ENCODE measurements at regions not wholly inside any gene's neighbourhood (a gene's known extent, or its start where the extent isn't known, plus 50 kb on each side); places are given as distances from the start of the nearest gene placed in this dataset.

DNA sequence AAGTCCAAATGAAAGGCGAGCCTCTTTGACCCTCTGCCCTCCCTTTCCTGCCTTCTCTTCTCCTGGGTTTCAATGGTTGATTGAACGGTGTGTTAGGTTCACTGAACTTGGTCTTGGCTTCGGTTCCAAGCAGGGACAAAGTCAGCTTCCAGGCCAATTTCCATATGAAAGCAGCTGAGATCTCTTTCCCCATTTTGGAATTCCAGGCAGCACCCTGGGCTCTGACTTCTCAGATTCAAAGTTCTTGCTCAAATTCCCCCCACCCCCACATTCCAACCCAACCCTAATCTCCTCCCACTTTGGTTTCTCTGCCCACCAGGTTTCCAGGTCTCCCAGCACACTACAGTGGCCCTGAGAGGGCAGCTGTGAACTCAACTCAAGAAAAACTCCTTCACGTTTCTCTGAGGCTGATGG lies 231.0 kb downstream of the INSIG2 start:
- DNase-seq (no peak), ATAC-seq (replicated peaks) (no peak)
- Mint-ChIP-seq H3K27me3 (peaks cover 29 to 35% of the 10 kb centered on the region in 2 donors), H3K4me1 (no peaks in the 10 kb centered on the region), H3K4me3 (no peak overlapping the region), H3K9me3 (peaks cover 6 to 8% of the 10 kb centered on the region in 2 donors), H3K27ac (no peak overlapping the region), H3K36me3 (no peaks in the 10 kb centered on the region)

GRCh38 chr2:118315606-118316005 lies 227.3 kb downstream of the INSIG2 start:
- DNase-seq, result no peak

DNA sequence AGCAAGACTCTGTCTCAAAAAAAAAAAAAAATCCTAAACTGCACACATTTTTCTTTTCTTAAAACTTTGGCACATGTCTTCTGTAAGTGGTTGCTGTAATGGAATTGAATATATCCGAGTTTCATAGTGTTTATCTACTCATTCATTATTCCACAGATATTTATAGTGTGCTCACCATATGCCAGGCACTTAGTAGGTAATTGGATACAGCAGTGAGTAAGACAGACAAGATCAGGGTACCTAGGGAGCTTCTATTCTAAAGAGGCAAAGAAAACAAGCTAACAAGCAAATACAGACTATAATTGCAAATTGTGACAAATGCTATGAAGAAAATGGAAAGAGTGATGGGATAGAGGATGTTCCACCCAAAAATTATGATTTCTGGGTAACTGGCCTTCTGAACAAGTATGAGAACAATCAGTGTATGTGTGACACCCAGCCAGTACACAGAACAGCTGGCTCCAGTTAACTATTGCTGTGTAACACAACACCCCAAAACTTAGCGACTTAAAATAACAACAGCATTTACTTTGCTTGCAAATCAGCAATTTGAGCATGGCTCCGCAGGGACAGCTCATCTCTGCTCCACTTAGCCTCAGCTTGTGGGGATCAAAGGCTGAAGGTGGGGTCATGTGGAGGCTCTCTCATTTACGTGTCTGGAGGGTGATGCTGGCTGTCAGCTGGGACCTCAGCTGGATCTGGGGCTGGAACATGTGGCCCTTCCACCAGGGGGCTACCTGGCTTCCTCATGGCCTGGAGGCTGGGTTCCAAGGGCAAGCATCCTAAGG lies 224.9 kb downstream of the INSIG2 start:
- Mint-ChIP-seq H3K4me1 (peaks cover 3 to 6% of the 10 kb centered on the region in 2 donors), H3K4me3 (no peak overlapping the region), H3K27me3 (peaks cover 38 to 52% of the 10 kb centered on the region in 2 donors), H3K9me3 (peaks cover 0 to 4% of the 10 kb centered on the region in 2 donors), H3K27ac (no peak overlapping the region), H3K36me3 (no peaks in the 10 kb centered on the region)
- ATAC-seq (replicated peaks), result no peak
- DNase-seq, result no peak

More at GRCh38 chr2:118315606-118316005, 227.3 kb downstream of the INSIG2 start:
- ATAC-seq (replicated peaks), result no peak
- peaks cover 2 to 5% of the 10 kb centered on the region in 2 donors for H3K4me1 Mint-ChIP-seq
- no peak overlapping the region for H3K27ac Mint-ChIP-seq
- H3K4me3 Mint-ChIP-seq, result no peak overlapping the region
- peaks cover 38 to 43% of the 10 kb centered on the region in 2 donors for H3K27me3 Mint-ChIP-seq
- no peaks in the 10 kb centered on the region for H3K36me3 Mint-ChIP-seq
- peaks cover 0 to 4% of the 10 kb centered on the region in 2 donors for H3K9me3 Mint-ChIP-seq

- no peaks in the 10 kb centered on the region for H3K36me3 Mint-ChIP-seq
These were observed 222.6 kb downstream of the INSIG2 start for GRCh38 chr2:118310681-118311429.

GRCh38 chr2:118309946-118310680 lies 221.8 kb downstream of the INSIG2 start:
- DNase-seq (peak; percentile 26), ATAC-seq (replicated peaks) (peak; percentile 66 to 72)
- H3K4me1 Mint-ChIP-seq, result peaks cover 3 to 6% of the 10 kb centered on the region in 2 donors
- H3K27me3 Mint-ChIP-seq, result peaks cover 45 to 63% of the 10 kb centered on the region in 2 donors
- no peaks in the 10 kb centered on the region for H3K36me3 Mint-ChIP-seq
- H3K4me3 Mint-ChIP-seq, result peak overlapping the region; percentile 76 to 77
- peaks cover 0 to 1% of the 10 kb centered on the region in 2 donors for H3K9me3 Mint-ChIP-seq
- H3K27ac Mint-ChIP-seq, result peak overlapping the region; percentile 71

More at GRCh38 chr2:118310681-118311429, 222.6 kb downstream of the INSIG2 start:
- peaks cover 45 to 65% of the 10 kb centered on the region in 2 donors for H3K27me3 Mint-ChIP-seq
- peaks cover 3 to 6% of the 10 kb centered on the region in 2 donors for H3K4me1 Mint-ChIP-seq
- peak overlapping the region; percentile 76 to 77 for H3K4me3 Mint-ChIP-seq
- DNase-seq, result no peak
- H3K9me3 Mint-ChIP-seq, result peaks cover 0 to 2% of the 10 kb centered on the region in 2 donors
- H3K27ac Mint-ChIP-seq, result peak overlapping the region; percentile 71
- ATAC-seq (replicated peaks), result no peak

- DNase-seq, result no peak
- ATAC-seq (replicated peaks), result no peak
- Mint-ChIP-seq H3K4me3 (peak overlapping the region; percentile 76 to 77), H3K27me3 (peaks cover 42 to 61% of the 10 kb centered on the region in 2 donors), H3K9me3 (no peaks in the 10 kb centered on the region), H3K27ac (no peak overlapping the region), H3K4me1 (peaks cover 3 to 6% of the 10 kb centered on the region in 2 donors), H3K36me3 (no peaks in the 10 kb centered on the region)
These were observed 221.1 kb downstream of the INSIG2 start for GRCh38 chr2:118309257-118309945.

GRCh38 chr2:118307864-118308263 lies 219.6 kb downstream of the INSIG2 start:
- no peak overlapping the region for H3K4me3 Mint-ChIP-seq
- ATAC-seq (replicated peaks), result no peak
- peaks cover 41 to 49% of the 10 kb centered on the region in 2 donors for H3K27me3 Mint-ChIP-seq
- no peak overlapping the region for H3K27ac Mint-ChIP-seq
- DNase-seq, result no peak
- H3K9me3 Mint-ChIP-seq, result no peaks in the 10 kb centered on the region
- no peaks in the 10 kb centered on the region for H3K36me3 Mint-ChIP-seq
- H3K4me1 Mint-ChIP-seq, result peaks cover 3 to 6% of the 10 kb centered on the region in 2 donors

DNA sequence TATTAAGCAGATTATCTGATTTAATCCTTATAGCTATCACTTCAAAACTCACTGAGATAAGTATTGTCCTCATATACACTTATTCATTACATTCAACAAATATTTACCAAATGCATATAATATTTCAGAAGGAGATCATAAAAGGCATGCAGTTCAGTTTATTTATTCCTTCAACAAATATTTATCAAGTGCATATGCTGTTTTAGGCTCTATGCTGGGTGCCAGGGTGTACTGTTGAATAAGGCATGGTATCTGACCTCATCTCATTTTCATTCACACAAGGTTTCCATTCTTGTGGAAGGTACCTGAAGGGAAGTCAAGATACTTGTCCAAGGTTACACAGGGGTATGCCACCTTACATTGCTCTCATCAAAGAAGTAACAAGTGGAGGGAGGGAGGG lies 213.0 kb downstream of the INSIG2 start:
- H3K4me1 Mint-ChIP-seq, result no peaks in the 10 kb centered on the region
- H3K27me3 Mint-ChIP-seq, result peaks cover 17 to 32% of the 10 kb centered on the region in 2 donors
- ATAC-seq (replicated peaks) (no peak), DNase-seq (no peak)
- no peak overlapping the region for H3K27ac Mint-ChIP-seq
- H3K9me3 Mint-ChIP-seq, result peaks cover 0 to 7% of the 10 kb centered on the region in 2 donors
- H3K36me3 Mint-ChIP-seq, result no peaks in the 10 kb centered on the region
- no peak overlapping the region for H3K4me3 Mint-ChIP-seq

DNA sequence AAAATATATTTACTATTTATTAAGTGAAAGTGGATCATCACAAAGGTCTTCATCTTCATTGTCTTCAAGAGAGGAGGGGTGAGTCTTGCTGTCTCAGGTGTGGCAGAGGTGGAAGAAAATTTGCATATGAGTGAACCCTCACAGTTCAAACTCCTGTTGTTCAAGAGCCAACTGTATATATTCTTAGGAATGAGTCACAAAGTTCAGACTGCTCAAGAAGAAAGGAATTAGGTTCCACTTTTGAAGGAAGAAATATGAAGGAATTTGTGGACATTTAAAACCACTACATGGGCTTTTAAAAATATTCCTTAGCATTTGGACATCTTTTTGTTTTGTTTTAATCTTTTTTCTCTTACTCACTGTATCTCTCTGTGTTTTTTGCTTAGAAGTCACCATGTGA lies 212.6 kb downstream of the INSIG2 start:
- Mint-ChIP-seq H3K9me3 (peaks cover 0 to 7% of the 10 kb centered on the region in 2 donors), H3K4me3 (no peak overlapping the region), H3K27me3 (peaks cover 19 to 36% of the 10 kb centered on the region in 2 donors), H3K4me1 (no peaks in the 10 kb centered on the region), H3K27ac (no peak overlapping the region), H3K36me3 (no peaks in the 10 kb centered on the region)
- DNase-seq (no peak), ATAC-seq (replicated peaks) (no peak)

DNA sequence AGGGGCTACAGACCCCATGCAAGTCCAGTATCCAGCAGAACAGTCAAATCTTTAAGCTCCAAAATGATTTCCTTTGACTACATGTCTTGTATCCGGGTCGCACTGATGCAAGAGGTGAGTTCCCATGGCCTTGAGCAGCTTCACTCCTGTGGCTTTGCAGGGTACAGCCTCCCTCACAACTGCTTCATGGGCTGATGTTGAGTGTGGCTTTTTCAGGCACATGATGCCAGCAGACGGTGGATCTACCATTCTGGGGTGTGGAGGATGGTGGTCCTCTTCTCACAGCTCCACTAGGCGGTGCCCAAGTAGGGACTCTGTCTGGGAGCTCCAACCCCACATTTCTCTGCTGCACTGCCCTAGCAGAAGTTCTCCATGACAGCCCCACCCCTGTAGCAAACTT lies 208.4 kb downstream of the INSIG2 start:
- Mint-ChIP-seq H3K4me3 (no peak overlapping the region), H3K36me3 (no peaks in the 10 kb centered on the region), H3K27ac (no peak overlapping the region), H3K4me1 (no peaks in the 10 kb centered on the region), H3K27me3 (peaks cover 30 to 43% of the 10 kb centered on the region in 2 donors), H3K9me3 (peaks cover 0 to 7% of the 10 kb centered on the region in 2 donors)
- DNase-seq (no peak), ATAC-seq (replicated peaks) (no peak)

DNA sequence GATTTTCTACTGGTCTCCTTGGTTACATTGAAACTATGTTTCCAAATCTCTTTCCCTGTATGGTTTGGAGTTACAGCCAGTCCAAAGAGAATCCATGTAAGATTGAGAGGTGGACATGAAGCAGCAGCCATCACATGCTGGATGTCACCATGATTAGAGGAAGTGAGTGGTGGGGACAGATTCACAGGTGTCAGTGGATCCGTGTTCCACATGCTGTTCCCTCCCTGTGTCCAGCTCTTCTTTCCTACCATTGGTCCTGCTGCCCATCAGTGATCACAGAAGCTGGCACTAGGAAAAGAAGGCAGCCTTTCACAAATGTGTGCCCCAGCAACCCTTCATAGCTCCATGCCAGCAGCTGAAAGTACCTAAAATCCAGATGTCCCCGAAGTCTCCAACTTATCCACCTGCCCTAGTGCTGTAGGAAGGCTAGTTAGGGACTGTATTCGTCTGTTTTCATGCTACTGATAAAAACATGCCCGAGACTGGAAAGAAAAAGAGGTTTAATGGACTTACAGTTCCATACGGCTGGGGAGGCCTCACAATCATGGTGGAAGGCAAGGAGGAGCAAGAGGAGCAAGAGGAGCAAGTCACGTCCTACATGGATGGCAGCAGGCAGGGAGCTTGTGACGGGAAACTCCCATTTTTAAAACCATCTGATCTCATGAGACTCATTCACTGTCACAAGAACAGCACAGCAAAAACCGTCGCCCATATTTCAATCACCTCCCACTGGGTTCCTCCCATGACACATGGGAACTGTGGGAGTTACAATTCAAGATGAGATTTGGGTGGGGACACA lies 207.5 kb downstream of the INSIG2 start:
- Mint-ChIP-seq H3K27ac (no peak overlapping the region), H3K4me1 (no peaks in the 10 kb centered on the region), H3K9me3 (peaks cover 0 to 7% of the 10 kb centered on the region in 2 donors), H3K36me3 (no peaks in the 10 kb centered on the region), H3K27me3 (peaks cover 30 to 49% of the 10 kb centered on the region in 2 donors), H3K4me3 (no peak overlapping the region)
- DNase-seq (no peak), ATAC-seq (replicated peaks) (no peak)

DNA sequence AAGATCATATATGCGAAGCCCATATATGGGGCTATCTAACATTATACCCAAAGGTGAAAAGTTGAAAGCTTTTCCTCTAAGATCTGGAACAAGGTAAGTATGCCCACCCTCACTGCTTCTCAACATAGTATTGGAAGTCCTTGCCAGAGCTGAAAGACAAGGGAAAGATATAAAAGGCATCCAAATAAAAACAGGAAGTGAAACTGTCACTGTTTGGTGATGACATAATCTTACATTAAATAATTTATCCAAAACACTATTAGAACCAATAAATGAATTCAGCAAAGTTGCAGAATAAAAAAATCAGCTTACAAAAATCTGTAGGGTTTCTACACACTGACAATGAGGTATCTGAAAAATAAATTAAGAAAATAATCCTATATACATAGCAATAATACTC lies 205.8 kb downstream of the INSIG2 start:
- Mint-ChIP-seq H3K27ac (no peak overlapping the region), H3K9me3 (peaks cover 0 to 7% of the 10 kb centered on the region in 2 donors), H3K27me3 (peaks cover 24 to 46% of the 10 kb centered on the region in 2 donors), H3K4me3 (no peak overlapping the region), H3K4me1 (no peaks in the 10 kb centered on the region), H3K36me3 (no peaks in the 10 kb centered on the region)
- DNase-seq (no peak), ATAC-seq (replicated peaks) (no peak)

DNA sequence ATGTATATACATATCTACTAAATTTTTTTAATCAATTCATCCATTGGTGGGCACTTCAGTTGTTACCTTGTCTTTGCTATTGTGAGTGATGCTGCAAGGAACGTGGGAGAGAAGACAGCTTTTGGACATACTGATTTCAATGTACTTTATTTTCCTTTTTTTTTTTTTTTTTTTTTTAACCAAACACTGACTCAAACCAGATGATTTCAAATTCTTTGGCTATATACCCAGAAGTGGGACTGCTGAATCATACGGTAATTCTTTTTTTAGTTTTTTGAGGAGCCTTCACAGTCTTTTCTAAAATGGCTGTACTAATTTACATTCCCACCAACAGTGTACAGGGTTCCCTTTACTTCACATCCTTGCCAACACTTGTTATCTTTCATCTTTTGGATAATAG lies 204.7 kb downstream of the INSIG2 start:
- Mint-ChIP-seq H3K36me3 (no peaks in the 10 kb centered on the region), H3K27ac (no peak overlapping the region)

More for the DNA sequence above, 204.7 kb downstream of the INSIG2 start:
- Mint-ChIP-seq H3K4me1 (no peaks in the 10 kb centered on the region), H3K27me3 (peaks cover 18 to 38% of the 10 kb centered on the region in 2 donors), H3K9me3 (peaks cover 0 to 7% of the 10 kb centered on the region in 2 donors), H3K4me3 (no peak overlapping the region)
- DNase-seq (no peak), ATAC-seq (replicated peaks) (no peak)
